ENCODE measurements at regions not wholly inside any gene's neighbourhood (a gene's known extent, or its start where the extent isn't known, plus 50 kb on each side); places are given as distances from the start of the nearest gene placed in this dataset.

DNA sequence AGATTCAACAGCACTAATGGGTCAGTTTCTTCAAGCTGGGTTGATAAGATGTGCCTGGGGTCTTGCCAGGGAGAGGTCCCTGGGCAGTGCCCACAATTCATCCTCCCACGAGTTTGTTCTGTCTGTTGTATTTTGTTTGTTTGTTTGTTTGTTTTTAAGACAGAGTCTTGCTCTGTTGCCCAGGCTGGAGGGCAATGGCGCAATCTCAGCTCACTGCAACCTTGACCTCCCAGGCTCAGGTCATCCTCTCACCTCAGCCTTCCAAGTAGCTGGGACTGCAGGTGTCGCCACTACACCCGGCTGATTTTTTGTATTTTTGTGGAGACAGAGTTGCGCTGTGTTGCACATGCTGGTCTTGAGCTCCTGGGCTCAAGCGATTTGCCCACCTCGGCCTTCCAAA, 120.1 kb downstream of the NUFIP1 start:
- TF ChIP-seq, protein P1, sequence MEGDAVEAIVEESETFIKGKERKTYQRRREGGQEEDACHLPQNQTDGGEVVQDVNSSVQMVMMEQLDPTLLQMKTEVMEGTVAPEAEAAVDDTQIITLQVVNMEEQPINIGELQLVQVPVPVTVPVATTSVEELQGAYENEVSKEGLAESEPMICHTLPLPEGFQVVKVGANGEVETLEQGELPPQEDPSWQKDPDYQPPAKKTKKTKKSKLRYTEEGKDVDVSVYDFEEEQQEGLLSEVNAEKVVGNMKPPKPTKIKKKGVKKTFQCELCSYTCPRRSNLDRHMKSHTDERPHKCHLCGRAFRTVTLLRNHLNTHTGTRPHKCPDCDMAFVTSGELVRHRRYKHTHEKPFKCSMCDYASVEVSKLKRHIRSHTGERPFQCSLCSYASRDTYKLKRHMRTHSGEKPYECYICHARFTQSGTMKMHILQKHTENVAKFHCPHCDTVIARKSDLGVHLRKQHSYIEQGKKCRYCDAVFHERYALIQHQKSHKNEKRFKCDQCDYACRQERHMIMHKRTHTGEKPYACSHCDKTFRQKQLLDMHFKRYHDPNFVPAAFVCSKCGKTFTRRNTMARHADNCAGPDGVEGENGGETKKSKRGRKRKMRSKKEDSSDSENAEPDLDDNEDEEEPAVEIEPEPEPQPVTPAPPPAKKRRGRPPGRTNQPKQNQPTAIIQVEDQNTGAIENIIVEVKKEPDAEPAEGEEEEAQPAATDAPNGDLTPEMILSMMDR (conservative IDR thresholded peaks at IDR 0.05) = no peak
- no peak for TF ChIP-seq ZFX (IDR thresholded peaks at IDR 0.05)
